PFSK-1 (cell line): ENCODE measurements at regions not wholly inside any gene's neighbourhood (a gene's known extent, or its start where the extent isn't known, plus 50 kb on each side); places are given as distances from the start of the nearest gene placed in this dataset.

Experiments used
- FOXP2 ChIP-seq: optimal IDR thresholded peaks from 2 replicates; pipeline ENCODE3; 2011; ENCODE audit warnings: borderline replicate concordance, control low read depth, inconsistent platforms; ENCODE audit not compliant: insufficient read depth; ENCODE audit errors: extremely low read length, extremely low read depth
- POLR2AphosphoS5 ChIP-seq: IDR thresholded peaks from 2 replicates; pipeline ENCODE4 v1.6.1; 2012; ENCODE audit warnings: low read depth, mild to moderate bottlenecking, control low read depth, low read length, moderate library complexity
- SIN3A ChIP-seq: IDR thresholded peaks from 2 replicates; pipeline ENCODE4 v1.6.1; 2012; ENCODE audit warnings: mild to moderate bottlenecking, low read length, moderate library complexity, borderline replicate concordance; ENCODE audit not compliant: insufficient read depth
- TAF1 ChIP-seq: IDR thresholded peaks from 2 replicates; pipeline ENCODE4 v1.6.1; 2012; ENCODE audit warnings: low read length, control low read depth, borderline replicate concordance; ENCODE audit not compliant: insufficient read depth
- TF ChIP-seq, protein P1 (sequence below), 2 experiments: IDR thresholded peaks; 2 replicates each; pipeline versions ENCODE4 v1.6.1 to v1.8.0; 2011 to 2012; ENCODE audit warnings: low read depth in 2 of 2, low read length in 2 of 2, control low read depth in 1 of 2, inconsistent platforms in 1 of 2, mild to moderate bottlenecking in 1 of 2, moderate library complexity in 1 of 2; ENCODE audit not compliant: insufficient read depth in 1 of 2

DNA sequence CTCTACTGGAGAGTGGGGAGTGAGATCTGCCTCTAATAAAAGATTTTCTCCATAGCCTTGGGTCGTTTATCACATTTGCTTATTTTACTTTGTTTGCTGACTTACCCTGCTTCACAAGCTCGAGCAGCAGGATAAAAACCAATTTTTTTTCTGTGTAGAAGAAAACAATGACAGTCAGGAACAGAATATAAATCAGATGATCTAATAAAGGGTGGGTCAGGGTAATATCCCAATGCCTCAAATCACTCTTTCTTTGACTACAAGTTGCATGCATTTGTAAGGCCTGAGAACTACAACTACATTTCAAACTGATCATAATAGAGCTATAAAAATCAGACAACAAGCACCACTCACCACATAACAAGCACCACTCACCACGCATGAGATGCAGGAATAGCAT lies 174.4 kb upstream of the ADARB2 start:
- TF ChIP-seq, protein P1, sequence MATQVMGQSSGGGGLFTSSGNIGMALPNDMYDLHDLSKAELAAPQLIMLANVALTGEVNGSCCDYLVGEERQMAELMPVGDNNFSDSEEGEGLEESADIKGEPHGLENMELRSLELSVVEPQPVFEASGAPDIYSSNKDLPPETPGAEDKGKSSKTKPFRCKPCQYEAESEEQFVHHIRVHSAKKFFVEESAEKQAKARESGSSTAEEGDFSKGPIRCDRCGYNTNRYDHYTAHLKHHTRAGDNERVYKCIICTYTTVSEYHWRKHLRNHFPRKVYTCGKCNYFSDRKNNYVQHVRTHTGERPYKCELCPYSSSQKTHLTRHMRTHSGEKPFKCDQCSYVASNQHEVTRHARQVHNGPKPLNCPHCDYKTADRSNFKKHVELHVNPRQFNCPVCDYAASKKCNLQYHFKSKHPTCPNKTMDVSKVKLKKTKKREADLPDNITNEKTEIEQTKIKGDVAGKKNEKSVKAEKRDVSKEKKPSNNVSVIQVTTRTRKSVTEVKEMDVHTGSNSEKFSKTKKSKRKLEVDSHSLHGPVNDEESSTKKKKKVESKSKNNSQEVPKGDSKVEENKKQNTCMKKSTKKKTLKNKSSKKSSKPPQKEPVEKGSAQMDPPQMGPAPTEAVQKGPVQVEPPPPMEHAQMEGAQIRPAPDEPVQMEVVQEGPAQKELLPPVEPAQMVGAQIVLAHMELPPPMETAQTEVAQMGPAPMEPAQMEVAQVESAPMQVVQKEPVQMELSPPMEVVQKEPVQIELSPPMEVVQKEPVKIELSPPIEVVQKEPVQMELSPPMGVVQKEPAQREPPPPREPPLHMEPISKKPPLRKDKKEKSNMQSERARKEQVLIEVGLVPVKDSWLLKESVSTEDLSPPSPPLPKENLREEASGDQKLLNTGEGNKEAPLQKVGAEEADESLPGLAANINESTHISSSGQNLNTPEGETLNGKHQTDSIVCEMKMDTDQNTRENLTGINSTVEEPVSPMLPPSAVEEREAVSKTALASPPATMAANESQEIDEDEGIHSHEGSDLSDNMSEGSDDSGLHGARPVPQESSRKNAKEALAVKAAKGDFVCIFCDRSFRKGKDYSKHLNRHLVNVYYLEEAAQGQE (IDR thresholded peaks at IDR 0.05; ENCODE audit: insufficient read depth in 1 of 2, low read depth in 2 of 2, low read length in 2 of 2) = no peak
- no peak for TF ChIP-seq POLR2AphosphoS5
- TF ChIP-seq SIN3A = no peak
- TF ChIP-seq TAF1 = no peak
- TF ChIP-seq FOXP2 = no peak

DNA sequence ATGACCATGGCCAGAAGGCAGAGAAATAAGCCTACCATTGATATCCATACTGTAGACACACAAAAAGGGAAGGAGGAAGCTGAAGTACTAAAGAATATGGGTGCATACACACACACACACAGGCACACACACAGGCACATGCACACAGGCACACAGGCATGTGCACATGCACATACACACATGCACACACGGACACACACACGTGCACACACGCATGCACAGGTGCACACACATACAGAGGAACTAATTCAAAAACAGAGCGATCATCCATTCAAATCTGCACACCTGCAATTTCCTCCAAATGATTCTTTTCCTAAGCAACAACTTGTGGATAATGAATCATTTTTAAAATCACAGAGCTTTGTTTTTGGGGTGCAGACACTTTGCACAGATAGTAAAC lies 166.7 kb upstream of the ADARB2 start:
- TF ChIP-seq SIN3A = no peak
- TF ChIP-seq, protein P1 (IDR thresholded peaks at IDR 0.05; ENCODE audit: insufficient read depth in 1 of 2, low read depth in 2 of 2, low read length in 2 of 2) = no peak
- no peak for TF ChIP-seq TAF1
- TF ChIP-seq POLR2AphosphoS5 = no peak
- no peak for TF ChIP-seq FOXP2

DNA sequence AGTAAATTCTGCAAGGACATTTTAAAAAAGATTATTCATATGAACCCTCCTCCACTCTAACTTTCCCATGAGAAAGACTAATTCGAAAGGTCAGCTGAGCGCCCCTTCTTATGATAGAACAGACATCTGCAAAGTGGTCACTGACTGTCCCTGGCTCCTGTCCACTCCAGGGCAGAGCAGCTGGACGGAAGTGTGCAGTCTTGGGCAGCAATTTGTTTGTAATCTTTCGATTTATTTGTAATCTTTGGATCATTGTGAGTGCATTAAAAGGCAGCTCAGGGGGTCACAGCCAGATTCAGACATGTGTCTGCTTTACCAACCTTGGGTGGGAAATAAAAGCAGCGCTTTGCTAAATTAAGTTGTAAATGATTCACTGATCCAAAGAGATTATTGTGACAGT lies 158.8 kb upstream of the ADARB2 start:
- TF ChIP-seq SIN3A (no peak), FOXP2 (no peak), POLR2AphosphoS5 (no peak), TAF1 (no peak)
- TF ChIP-seq, protein P1 (IDR thresholded peaks at IDR 0.05; ENCODE audit: insufficient read depth in 1 of 2, low read depth in 2 of 2, low read length in 2 of 2) = no peak

DNA sequence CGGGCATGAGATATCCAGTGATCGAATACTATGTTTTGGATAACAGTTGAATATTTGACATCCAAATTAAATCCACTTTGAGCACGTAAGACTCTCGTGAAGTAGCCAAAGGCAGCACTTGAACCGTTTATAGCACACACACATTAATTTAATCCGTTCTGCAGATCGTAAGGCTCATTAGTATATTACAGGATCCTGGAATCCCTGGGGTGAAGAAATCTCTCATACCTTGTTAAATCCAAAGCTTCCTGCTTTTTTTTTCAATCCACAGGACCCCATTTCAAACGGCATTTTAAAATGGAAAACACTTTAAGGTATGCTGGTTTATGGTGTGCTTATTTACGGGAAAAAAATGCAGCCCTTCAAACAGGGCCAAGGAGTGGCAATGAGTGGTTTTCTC lies 158.4 kb upstream of the ADARB2 start:
- no peak for TF ChIP-seq SIN3A
- no peak for TF ChIP-seq TAF1
- TF ChIP-seq, protein P1 (IDR thresholded peaks at IDR 0.05; ENCODE audit: insufficient read depth in 1 of 2, low read depth in 2 of 2, low read length in 2 of 2) = no peak
- TF ChIP-seq FOXP2 = no peak
- TF ChIP-seq POLR2AphosphoS5 = no peak

DNA sequence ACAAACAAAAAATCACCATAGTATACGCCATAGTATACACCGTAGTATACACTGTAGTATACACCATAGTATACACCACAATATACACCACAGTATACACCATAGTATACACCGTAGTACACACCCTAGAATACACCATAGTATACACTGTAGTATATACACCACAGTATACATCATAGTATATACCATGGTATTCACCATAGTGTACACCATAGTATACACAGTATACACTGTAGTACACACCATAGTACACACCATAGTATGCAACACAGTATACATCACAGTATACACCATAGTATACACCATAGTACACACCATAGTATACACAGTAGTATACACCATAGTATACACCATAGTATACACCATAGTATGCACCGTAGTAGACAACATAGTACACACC lies 157.6 kb upstream of the ADARB2 start:
- TF ChIP-seq POLR2AphosphoS5 (no peak), SIN3A (no peak), TAF1 (no peak), FOXP2 (no peak)
- TF ChIP-seq, protein P1 (IDR thresholded peaks at IDR 0.05; ENCODE audit: insufficient read depth in 1 of 2, low read depth in 2 of 2, low read length in 2 of 2) = no peak
